ENCODE measurements at regions not wholly inside any gene's neighbourhood (a gene's known extent, or its start where the extent isn't known, plus 50 kb on each side); places are given as distances from the start of the nearest gene placed in this dataset.

DNA sequence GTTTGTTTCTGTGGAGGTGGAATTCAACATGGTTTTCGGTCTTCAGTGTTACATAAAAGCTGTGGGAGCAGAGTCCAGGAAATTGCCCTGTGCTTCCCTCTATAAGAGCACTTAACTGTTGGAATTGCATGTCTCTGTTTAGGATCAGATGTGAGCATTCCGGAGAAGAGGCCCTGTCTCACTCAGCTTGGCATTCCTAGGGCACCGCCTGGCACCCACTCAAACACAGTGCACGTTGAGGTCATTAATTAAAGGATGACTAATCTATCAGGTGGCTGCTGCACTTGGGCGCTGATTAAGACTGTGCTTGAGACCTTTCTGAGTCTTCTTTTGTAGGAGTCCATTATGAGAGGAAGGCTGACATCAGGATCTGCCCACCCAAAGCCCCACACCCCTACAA lies 82.8 kb upstream of the VIPR2 start:
- intact Hi-C loops (cut with DNase I), result no loop called here
- no peak for DNase-seq
- Histone ChIP-seq H3K4me1 (no peaks in the 10 kb centered on the region), H3K27ac (no peak overlapping the region), H3K9me3 (no peaks in the 10 kb centered on the region), H3K27me3 (no peaks in the 10 kb centered on the region), H3K36me3 (no peaks in the 10 kb centered on the region), H3K4me3 (no peak overlapping the region)
- 42 to 46% methylated on average over 3 to 5 of the region's 5 CpGs for WGBS, 2 donors
- TF ChIP-seq POLR2A (IDR thresholded peaks at IDR 0.05), result no peak
- TF ChIP-seq, protein P1, sequence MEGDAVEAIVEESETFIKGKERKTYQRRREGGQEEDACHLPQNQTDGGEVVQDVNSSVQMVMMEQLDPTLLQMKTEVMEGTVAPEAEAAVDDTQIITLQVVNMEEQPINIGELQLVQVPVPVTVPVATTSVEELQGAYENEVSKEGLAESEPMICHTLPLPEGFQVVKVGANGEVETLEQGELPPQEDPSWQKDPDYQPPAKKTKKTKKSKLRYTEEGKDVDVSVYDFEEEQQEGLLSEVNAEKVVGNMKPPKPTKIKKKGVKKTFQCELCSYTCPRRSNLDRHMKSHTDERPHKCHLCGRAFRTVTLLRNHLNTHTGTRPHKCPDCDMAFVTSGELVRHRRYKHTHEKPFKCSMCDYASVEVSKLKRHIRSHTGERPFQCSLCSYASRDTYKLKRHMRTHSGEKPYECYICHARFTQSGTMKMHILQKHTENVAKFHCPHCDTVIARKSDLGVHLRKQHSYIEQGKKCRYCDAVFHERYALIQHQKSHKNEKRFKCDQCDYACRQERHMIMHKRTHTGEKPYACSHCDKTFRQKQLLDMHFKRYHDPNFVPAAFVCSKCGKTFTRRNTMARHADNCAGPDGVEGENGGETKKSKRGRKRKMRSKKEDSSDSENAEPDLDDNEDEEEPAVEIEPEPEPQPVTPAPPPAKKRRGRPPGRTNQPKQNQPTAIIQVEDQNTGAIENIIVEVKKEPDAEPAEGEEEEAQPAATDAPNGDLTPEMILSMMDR (IDR thresholded peaks at IDR 0.05), result no peak

DNA sequence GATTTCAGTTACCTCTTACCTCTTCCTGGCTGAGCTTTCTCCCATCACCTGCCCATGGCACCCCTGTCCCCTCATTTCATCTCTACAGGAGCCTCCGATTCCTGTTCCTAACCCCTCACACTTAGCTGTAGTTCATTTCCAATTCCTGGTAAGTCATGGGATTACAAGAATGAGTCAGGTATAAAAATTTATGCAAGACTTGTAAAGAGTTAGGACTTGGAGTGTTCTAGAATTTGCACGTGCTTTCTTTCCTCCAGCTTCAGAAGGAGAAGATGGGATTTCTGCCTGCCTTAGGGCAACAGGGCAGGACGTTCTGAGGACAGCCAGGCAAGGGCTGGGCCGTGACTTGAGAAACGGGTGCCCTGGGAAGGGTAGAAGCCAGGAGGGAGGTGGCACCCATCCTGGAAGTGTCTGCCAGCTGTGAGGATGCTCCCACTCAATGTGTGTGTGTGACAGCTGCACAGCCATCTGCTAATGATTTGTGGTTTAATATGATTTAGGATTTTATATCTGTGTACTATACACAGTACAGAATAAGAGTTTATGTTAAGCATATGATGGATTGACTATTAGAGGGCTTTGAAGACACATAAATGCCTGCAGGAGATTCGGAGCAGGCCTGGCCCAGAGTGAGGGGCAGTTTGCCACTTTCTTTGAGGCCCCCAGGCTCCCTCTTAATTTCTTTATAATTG lies 81.5 kb upstream of the VIPR2 start:
- DNase-seq, result no peak
- no peaks in the 10 kb centered on the region for H3K36me3 ChIP-seq
- H3K9me3 ChIP-seq, result no peaks in the 10 kb centered on the region
- intact Hi-C loops (cut with DNase I), result no loop called here
- no peak overlapping the region for H3K27ac ChIP-seq
- H3K4me1 ChIP-seq, result no peaks in the 10 kb centered on the region
- TF ChIP-seq POLR2A (IDR thresholded peaks at IDR 0.05), result no peak
- TF ChIP-seq, protein P1 (IDR thresholded peaks at IDR 0.05), result no peak
- H3K4me3 ChIP-seq, result no peak overlapping the region
- 52 to 66% methylated on average over 6 of the region's 6 CpGs for WGBS, 2 donors
- no peaks in the 10 kb centered on the region for H3K27me3 ChIP-seq

DNA sequence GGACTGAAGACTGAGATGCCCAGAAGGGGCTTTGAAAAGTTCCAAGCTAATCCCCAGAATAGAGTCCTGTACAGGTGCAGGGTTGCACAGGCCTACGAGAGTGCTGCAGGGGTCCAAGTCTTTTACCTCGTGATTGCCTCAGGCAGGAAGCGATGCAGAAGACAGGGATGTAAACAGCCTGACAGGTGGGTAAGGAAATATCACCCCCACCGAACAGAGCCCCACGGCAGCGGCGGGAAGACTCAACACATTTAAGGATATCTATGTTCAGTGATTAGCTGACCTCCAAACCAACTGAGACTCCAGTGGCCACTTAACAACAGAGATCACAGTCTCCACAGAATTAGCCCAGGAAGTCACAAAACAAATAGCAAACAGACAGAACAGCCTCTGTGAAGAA lies 73.9 kb upstream of the VIPR2 start:
- intact Hi-C loops (cut with DNase I), result no loop called here
- Histone ChIP-seq H3K36me3 (no peaks in the 10 kb centered on the region), H3K9me3 (no peaks in the 10 kb centered on the region), H3K4me1 (no peaks in the 10 kb centered on the region), H3K4me3 (no peak overlapping the region), H3K27ac (no peak overlapping the region), H3K27me3 (no peaks in the 10 kb centered on the region)
- TF ChIP-seq, protein P1 (IDR thresholded peaks at IDR 0.05), result no peak
- TF ChIP-seq POLR2A (IDR thresholded peaks at IDR 0.05), result no peak
- DNase-seq, result no peak
- WGBS, 2 donors, result 42 to 59% methylated on average over 4 to 7 of the region's 7 CpGs

DNA sequence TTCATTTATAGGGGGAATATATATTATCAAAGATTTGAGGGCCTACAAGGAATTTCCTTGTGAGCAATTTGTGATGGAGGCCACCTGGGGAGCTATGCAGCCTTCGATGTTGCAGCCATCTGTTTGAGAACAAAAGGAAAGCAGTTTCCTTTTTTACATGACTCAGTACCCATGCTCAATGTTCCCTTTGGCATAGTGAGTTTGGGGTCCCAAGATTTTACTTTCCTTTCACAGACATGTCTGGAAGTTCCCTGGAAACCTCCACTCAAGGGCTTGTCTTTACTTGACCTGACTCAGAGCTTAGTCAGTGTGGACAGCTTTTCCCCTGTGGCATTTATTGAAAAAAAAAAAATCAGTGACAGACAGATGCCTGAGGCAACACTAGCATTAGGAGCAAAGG lies 73.5 kb upstream of the VIPR2 start:
- 19 to 56% methylated on average over 1 of the region's 1 CpG for WGBS, 2 donors
- intact Hi-C loops (cut with DNase I), result no loop called here
- H3K27me3 ChIP-seq, result no peaks in the 10 kb centered on the region
- no peak for DNase-seq
- H3K4me1 ChIP-seq, result no peaks in the 10 kb centered on the region
- no peaks in the 10 kb centered on the region for H3K36me3 ChIP-seq
- TF ChIP-seq, protein P1 (IDR thresholded peaks at IDR 0.05), result no peak
- no peak for TF ChIP-seq POLR2A (IDR thresholded peaks at IDR 0.05)
- H3K9me3 ChIP-seq, result no peaks in the 10 kb centered on the region
- H3K4me3 ChIP-seq, result no peak overlapping the region
- H3K27ac ChIP-seq, result no peak overlapping the region

DNA sequence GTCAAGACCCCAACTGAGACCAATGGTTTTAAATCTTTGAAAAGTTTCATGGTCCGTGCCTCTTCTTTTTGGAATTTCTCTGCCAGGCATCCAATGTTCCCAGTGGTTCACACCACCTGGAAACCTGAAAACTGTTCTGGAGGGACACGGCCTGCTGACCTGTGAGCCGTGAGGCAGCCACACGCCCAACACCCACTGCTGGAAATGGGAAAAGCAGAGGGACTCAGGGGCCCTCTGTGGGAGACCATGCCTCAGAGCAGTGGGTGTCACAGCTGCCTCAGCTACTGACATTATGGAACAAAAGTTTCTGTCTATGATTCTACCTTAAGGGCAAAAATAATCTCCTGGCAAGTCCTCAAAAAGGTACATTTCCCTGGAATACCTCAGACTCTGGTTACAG lies 70.4 kb upstream of the VIPR2 start:
- intact Hi-C loops (cut with DNase I), result no loop called here
- H3K4me3 ChIP-seq, result no peak overlapping the region
- H3K27me3 ChIP-seq, result no peaks in the 10 kb centered on the region
- no peak overlapping the region for H3K27ac ChIP-seq
- no peaks in the 10 kb centered on the region for H3K36me3 ChIP-seq
- peaks cover 0 to 13% (median 0%) of the 10 kb centered on the region in 3 donors for H3K4me1 ChIP-seq
- no peak for DNase-seq
- no peaks in the 10 kb centered on the region for H3K9me3 ChIP-seq
- TF ChIP-seq, protein P1 (IDR thresholded peaks at IDR 0.05), result no peak
- no peak for TF ChIP-seq POLR2A (IDR thresholded peaks at IDR 0.05)
- WGBS, 2 donors, result 83 to 95% methylated on average over 3 to 4 of the region's 4 CpGs

All from esophagus squamous epithelium (tissue), 5 donors.